HEK293T (cell line): ENCODE measurements at regions not wholly inside any gene's neighbourhood (a gene's known extent, or its start where the extent isn't known, plus 50 kb on each side); places are given as distances from the start of the nearest gene placed in this dataset.

Experiments
- BHLHE40 ChIP-seq: fragments of 450-650 bp; IDR thresholded peaks from 2 replicates; pipeline ENCODE4 v1.6.1; 2016; ENCODE audit warnings: mild to moderate bottlenecking, moderate library complexity, borderline replicate concordance
- CTBP1 ChIP-seq: fragments of 450-650 bp; IDR thresholded peaks from 2 replicates; pipeline ENCODE4 v1.6.1; 2016; ENCODE audit warnings: borderline replicate concordance
- FOXA1 ChIP-seq: fragments of 450-650 bp; IDR thresholded peaks from 2 replicates; pipeline ENCODE4 v1.6.1; 2016; ENCODE audit warnings: mild to moderate bottlenecking
- FOXK2 ChIP-seq: fragments of 450-650 bp; IDR thresholded peaks from 2 replicates; pipeline ENCODE4 v1.6.1; 2016; ENCODE audit warnings: mild to moderate bottlenecking
- FOXM1 ChIP-seq: fragments of 450-650 bp; IDR thresholded peaks from 2 replicates; pipeline ENCODE4 v1.6.1; 2017; ENCODE audit warnings: mild to moderate bottlenecking, borderline replicate concordance
- HDGF ChIP-seq: fragments of 450-650 bp; IDR thresholded peaks from 2 replicates; pipeline ENCODE4 v1.6.1; 2017; ENCODE audit warnings: antibody characterized with exemption, borderline replicate concordance
- LEF1 ChIP-seq: fragments of 450-650 bp; IDR thresholded peaks from 2 replicates; pipeline ENCODE4 v1.6.1; 2017; ENCODE audit warnings: mild to moderate bottlenecking, borderline replicate concordance
- PKNOX1 ChIP-seq: fragments of 450-650 bp; IDR thresholded peaks from 2 replicates; pipeline ENCODE4 v1.6.1; 2016
- SUZ12 ChIP-seq: fragments of 450-650 bp; IDR thresholded peaks from 2 replicates; pipeline ENCODE4 v1.6.1; 2016; ENCODE audit warnings: mild to moderate bottlenecking
- ZNF384 ChIP-seq: fragments of 450-650 bp; IDR thresholded peaks from 2 replicates; pipeline ENCODE4 v1.6.1; 2016

- TF ChIP-seq FOXM1, result no peak
- no peak for TF ChIP-seq CTBP1
- no peak for TF ChIP-seq HDGF
- no peak for TF ChIP-seq LEF1
- no peak for TF ChIP-seq PKNOX1
- no peak for TF ChIP-seq FOXA1
- TF ChIP-seq FOXK2, result no peak
- no peak for TF ChIP-seq ZNF384
- TF ChIP-seq BHLHE40, result no peak
- no peak for TF ChIP-seq SUZ12
Observed at GRCh38 chr3:107884028-107884427, 206.8 kb downstream of the CD47 start.
